PFSK-1 (cell line): ENCODE measurements at regions not wholly inside any gene's neighbourhood (a gene's known extent, or its start where the extent isn't known, plus 50 kb on each side); places are given as distances from the start of the nearest gene placed in this dataset.

Experiments used
- FOXP2 ChIP-seq: optimal IDR thresholded peaks from 2 replicates; pipeline ENCODE3; 2011; ENCODE audit warnings: borderline replicate concordance, control low read depth, inconsistent platforms; ENCODE audit not compliant: insufficient read depth; ENCODE audit errors: extremely low read length, extremely low read depth
- POLR2AphosphoS5 ChIP-seq: IDR thresholded peaks from 2 replicates; pipeline ENCODE4 v1.6.1; 2012; ENCODE audit warnings: low read depth, mild to moderate bottlenecking, control low read depth, low read length, moderate library complexity
- REST ChIP-seq, 2 experiments: IDR thresholded peaks; 2 replicates each; pipeline versions ENCODE4 v1.6.1 to v1.8.0; 2011 to 2012; ENCODE audit warnings: low read depth in 2 of 2, low read length in 2 of 2, control low read depth in 1 of 2, inconsistent platforms in 1 of 2, mild to moderate bottlenecking in 1 of 2, moderate library complexity in 1 of 2; ENCODE audit not compliant: insufficient read depth in 1 of 2
- SIN3A ChIP-seq: IDR thresholded peaks from 2 replicates; pipeline ENCODE4 v1.6.1; 2012; ENCODE audit warnings: mild to moderate bottlenecking, low read length, moderate library complexity, borderline replicate concordance; ENCODE audit not compliant: insufficient read depth
- TAF1 ChIP-seq: IDR thresholded peaks from 2 replicates; pipeline ENCODE4 v1.6.1; 2012; ENCODE audit warnings: low read length, control low read depth, borderline replicate concordance; ENCODE audit not compliant: insufficient read depth

GRCh38 chr22:48880749-48881148, 946.9 kb downstream of the BRD1 start:
- TF ChIP-seq POLR2AphosphoS5 (no peak), FOXP2 (no peak), REST (IDR thresholded peaks at IDR 0.05; ENCODE audit: insufficient read depth in 1 of 2, low read depth in 2 of 2, low read length in 2 of 2) (no peak), SIN3A (no peak), TAF1 (no peak)

GRCh38 chr22:48876951-48877350, 950.7 kb downstream of the BRD1 start:
- TF ChIP-seq POLR2AphosphoS5 (no peak), FOXP2 (no peak)

GRCh38 chr22:48874956-48875355, 952.7 kb downstream of the BRD1 start:
- TF ChIP-seq POLR2AphosphoS5 (no peak), REST (IDR thresholded peaks at IDR 0.05; ENCODE audit: insufficient read depth in 1 of 2, low read depth in 2 of 2, low read length in 2 of 2) (no peak), FOXP2 (no peak), SIN3A (no peak), TAF1 (no peak)

GRCh38 chr22:48873191-48873520, 954.5 kb downstream of the BRD1 start:
- TF ChIP-seq REST (IDR thresholded peaks at IDR 0.05; ENCODE audit: insufficient read depth in 1 of 2, low read depth in 2 of 2, low read length in 2 of 2) (no peak), FOXP2 (no peak)

GRCh38 chr22:48872271-48873190, 955.1 kb downstream of the BRD1 start:
- no peak for TF ChIP-seq FOXP2

- TF ChIP-seq SIN3A (no peak), POLR2AphosphoS5 (no peak), TAF1 (no peak), REST (IDR thresholded peaks at IDR 0.05; ENCODE audit: insufficient read depth in 1 of 2, low read depth in 2 of 2, low read length in 2 of 2) (no peak), FOXP2 (no peak)
Measured at GRCh38 chr22:48871176-48871840, 956.4 kb downstream of the BRD1 start.
